ENCODE measurements at regions not wholly inside any gene's neighbourhood (a gene's known extent, or its start where the extent isn't known, plus 50 kb on each side); places are given as distances from the start of the nearest gene placed in this dataset.
A peak's percentile ranks its signal among the peaks of the same experiment; 100 is the strongest.
"Not testable (repeated sequence)": the region's sequence is repeated elsewhere in the genome, so short reads cannot be mapped to it uniquely, and the experiment has no call there.

GRCh38 chr11:64428693-64429092 lies 69.7 kb downstream of the RPS6KA4 start:
- no peak for DNase-seq (ENCODE audit: low spot score)

GRCh38 chr11:64429970-64430369 lies 71.0 kb downstream of the RPS6KA4 start:
- DNase-seq (ENCODE audit: low spot score): no peak

- DNase-seq (ENCODE audit: low spot score): no peak
Observed at GRCh38 chr11:64430645-64431044, 71.7 kb downstream of the RPS6KA4 start.

- DNase-seq (ENCODE audit: low spot score): no peak
Observed at GRCh38 chr11:64436000-64436399, 77.0 kb downstream of the RPS6KA4 start.

- DNase-seq (ENCODE audit: low spot score): no peak
Observed at GRCh38 chr11:64437426-64437825, 78.5 kb downstream of the RPS6KA4 start.

- no peak for DNase-seq (ENCODE audit: low spot score)
Observed at GRCh38 chr11:64438986-64439771, 80.2 kb downstream of the RPS6KA4 start.

- DNase-seq (ENCODE audit: low spot score): not testable (repeated sequence)
Observed at GRCh38 chr11:64439772-64440491, 81.0 kb downstream of the RPS6KA4 start.

GRCh38 chr11:64441127-64441526 lies 82.2 kb downstream of the RPS6KA4 start:
- DNase-seq (ENCODE audit: low spot score): no peak

- no peak for DNase-seq (ENCODE audit: low spot score)
Observed at GRCh38 chr11:64443001-64443400, 84.0 kb downstream of the RPS6KA4 start.

GRCh38 chr11:64444838-64445441 lies 86.0 kb downstream of the RPS6KA4 start:
- DNase-seq (ENCODE audit: low spot score): peak; percentile 37

- no peak for DNase-seq (ENCODE audit: low spot score)
Observed at GRCh38 chr11:64445651-64446050, 86.7 kb downstream of the RPS6KA4 start.

GRCh38 chr11:64447831-64448598 lies 89.1 kb downstream of the RPS6KA4 start:
- no peak for DNase-seq (ENCODE audit: low spot score)

GRCh38 chr11:64448599-64449380 lies 89.8 kb downstream of the RPS6KA4 start:
- peak; percentile 87 for DNase-seq (ENCODE audit: low spot score)

GRCh38 chr11:64449381-64450167 lies 90.6 kb downstream of the RPS6KA4 start:
- peak; percentile 84 for DNase-seq (ENCODE audit: low spot score)

- no peak for DNase-seq (ENCODE audit: low spot score)
Observed at GRCh38 chr11:64450168-64450560, 91.2 kb downstream of the RPS6KA4 start.

- no peak for DNase-seq (ENCODE audit: low spot score)
Observed at GRCh38 chr11:64451856-64452255, 92.9 kb downstream of the RPS6KA4 start.

- DNase-seq (ENCODE audit: low spot score): no peak
Observed at GRCh38 chr11:64453466-64453865, 94.5 kb downstream of the RPS6KA4 start.

- DNase-seq (ENCODE audit: low spot score): no peak
Observed at GRCh38 chr11:64455456-64456261, 96.7 kb downstream of the RPS6KA4 start.
